GM12878 (cell line): ENCODE measurements at regions not wholly inside any gene's neighbourhood (a gene's known extent, or its start where the extent isn't known, plus 50 kb on each side); places are given as distances from the start of the nearest gene placed in this dataset.

Experiments used
- ATAC-seq: fragments of 200-7000 bp; cut with Tn5 transposase; 3 replicates; pipeline ENCODE4 v1.9.1; 2020; ENCODE audit warnings: mild to moderate bottlenecking, moderate library complexity
- BruUV-seq: library from RNA; stranded (reverse); fragments of 400-500 nt; replicated peaks from 2 replicates; lab custom pipeline; 2021; lab: Mats Ljungman, UMichigan
- CTCF ChIA-PET: fragments of 300-600 bp; sonication (Branson Sonifier 250); formaldehyde crosslinking; extraction: SDS; loops from one replicate; lab custom pipeline; 2021; ENCODE audit warnings: inconsistent platforms; lab: Yijun Ruan, JAX
- POLR2A ChIA-PET: fragments of 350-600 bp; formaldehyde crosslinking; extraction: SDS; loops from one replicate; lab custom pipeline; 2021; ENCODE audit warnings: inconsistent platforms; lab: Charles Lee
- RAD21 ChIA-PET: fragments of 300-600 bp; sonication (Branson Sonifier 250); formaldehyde crosslinking; loops from one replicate; lab custom pipeline; 2023; ENCODE audit warnings: antibody characterized with exemption; ENCODE audit not compliant: unreplicated experiment; lab: Charles Lee
- SMC1A ChIA-PET: fragments of 300-600 bp; sonication (Branson Sonifier 250); formaldehyde crosslinking; loops from one replicate; lab custom pipeline; 2023; ENCODE audit not compliant: unreplicated experiment, uncharacterized antibody; lab: Charles Lee
- DNase-seq: peaks from one replicate; pipeline ENCODE4 v3.0.0-alpha.2; 2011; ENCODE audit warnings: low read depth, low spot score
- FAIRE-seq: peaks from 3 replicates; lab custom pipeline; 2011; peaks lifted over from hg19 to GRCh38; lab: Jason Lieb, UNC
- H2AFZ ChIP-seq: 2 replicates; pipeline ENCODE4 v1.6.0; 2011; ENCODE audit warnings: low read depth, low read length, control low read depth; ENCODE audit not compliant: control insufficient read depth
- H3K27ac ChIP-seq: 2 replicates; pipeline ENCODE4 v1.5.1; 2011; ENCODE audit warnings: control low read depth; ENCODE audit not compliant: control insufficient read depth, insufficient read depth
- H3K27me3 ChIP-seq, 2 experiments: replicated peaks in 1 of 2; 2 replicates each; pipeline versions ENCODE4 v1.6.0 to v1.6.1; 2011; ENCODE audit warnings: low read length in 1 of 2; ENCODE audit not compliant: control insufficient read depth in 2 of 2, insufficient read depth in 2 of 2
- H3K36me3 ChIP-seq, 2 experiments: 2 replicates each; pipeline ENCODE4 v1.5.1; 2011; ENCODE audit warnings: low read length in 1 of 2; ENCODE audit not compliant: control insufficient read depth in 2 of 2, insufficient read depth in 2 of 2
- H3K4me1 ChIP-seq: 2 replicates; pipeline ENCODE4 v1.6.1; 2011; ENCODE audit warnings: mild to moderate bottlenecking, low read length, moderate library complexity, mixed read lengths; ENCODE audit not compliant: control insufficient read depth, insufficient read depth
- H3K4me2 ChIP-seq: 2 replicates; pipeline ENCODE4 v1.6.0; 2011; ENCODE audit warnings: control low read depth; ENCODE audit not compliant: control insufficient read depth, insufficient read depth
- H3K4me3 ChIP-seq: fragments of 200-600 bp; sonication (generic); 2 replicates; pipeline ENCODE4 v1.5.1; 2016
- H3K79me2 ChIP-seq: 2 replicates; pipeline ENCODE4 v1.6.0; 2011; ENCODE audit warnings: low read length; ENCODE audit not compliant: control insufficient read depth, insufficient read depth
- H3K9ac ChIP-seq: 2 replicates; pipeline ENCODE4 v1.8.0; 2011; ENCODE audit warnings: low read length, control low read depth, mixed read lengths; ENCODE audit not compliant: control insufficient read depth, insufficient read depth
- H3K9me3 ChIP-seq: replicated peaks from 3 replicates; pipeline ENCODE4 v1.5.1; 2011; ENCODE audit warnings: mild to moderate bottlenecking, low read length; ENCODE audit not compliant: control insufficient read depth, insufficient read depth
- H4K20me1 ChIP-seq: 2 replicates; pipeline ENCODE4 v1.6.0; 2011; ENCODE audit not compliant: control insufficient read depth, insufficient read depth
- ATF3 ChIP-seq: IDR thresholded peaks from 2 replicates; pipeline ENCODE4 v1.6.1; 2011; ENCODE audit warnings: low read depth, mild to moderate bottlenecking, low read length, moderate library complexity, borderline replicate concordance; ENCODE audit errors: extremely low read depth
- BCL11A ChIP-seq: IDR thresholded peaks from 2 replicates; pipeline ENCODE4 v1.6.1; 2011; ENCODE audit warnings: low read depth, low read length
- E4F1 ChIP-seq: fragments of 450-650 bp; IDR thresholded peaks from 2 replicates; pipeline ENCODE4 v1.6.1; 2018; ENCODE audit warnings: borderline replicate concordance, mild to moderate bottlenecking; ENCODE audit not compliant: partially characterized antibody
- EZH2 ChIP-seq: IDR thresholded peaks from 2 replicates; pipeline ENCODE4 v1.6.1; 2012; ENCODE audit warnings: low read depth, mild to moderate bottlenecking, control low read depth, inconsistent platforms, low read length, borderline replicate concordance; ENCODE audit not compliant: control insufficient read depth
- FOXM1 ChIP-seq: IDR thresholded peaks from 2 replicates; pipeline ENCODE4 v1.6.1; 2012; ENCODE audit warnings: low read depth, mild to moderate bottlenecking, inconsistent platforms, low read length, moderate library complexity
- MAX ChIP-seq: IDR thresholded peaks from 2 replicates; pipeline ENCODE4 v1.6.1; 2012; ENCODE audit warnings: low read depth, low read length, improper control_type of control experiment
- NRF1 ChIP-seq: conservative IDR thresholded peaks from 2 replicates; pipeline ENCODE4 v1.6.1; 2011; ENCODE audit warnings: mild to moderate bottlenecking, low read depth, low read length, improper control_type of control experiment
- PRDM15 ChIP-seq: fragments of 450-650 bp; formaldehyde crosslinking; IDR thresholded peaks from 2 replicates; pipeline ENCODE4 v1.4.0; 2020; ENCODE audit warnings: mild to moderate bottlenecking, moderate library complexity
- REST ChIP-seq: IDR thresholded peaks from 2 replicates; pipeline ENCODE4 v1.6.1; 2012; ENCODE audit warnings: mild to moderate bottlenecking, low read depth, low read length
- YBX1 ChIP-seq: fragments of 450-650 bp; IDR thresholded peaks from 2 replicates; pipeline ENCODE4 v1.6.1; 2016; ENCODE audit warnings: antibody characterized with exemption
- ZNF207 ChIP-seq: fragments of 450-650 bp; IDR thresholded peaks from 2 replicates; pipeline ENCODE4 v1.6.1; 2014; ENCODE audit warnings: antibody characterized with exemption, mild to moderate bottlenecking, borderline replicate concordance
- ZNF217 ChIP-seq: fragments of 450-650 bp; IDR thresholded peaks from 2 replicates; pipeline ENCODE4 v1.6.1; 2017; ENCODE audit warnings: antibody characterized with exemption, mild to moderate bottlenecking
- WGBS: methylation state at CpG from one replicate; pipeline ENCODE4 v1.1.6; 2016; ENCODE audit warnings: low lambda C conversion rate; ENCODE audit not compliant: insufficient replicate concordance, insufficient coverage; ENCODE audit errors: missing lambda C conversion rate; 5-methylcytosine and 5-hydroxymethylcytosine counted together
- in situ Hi-C: fragments of 300-500 bp; cut with MboI; formaldehyde crosslinking; loops from 9 replicates; pipeline ENCODE4 v1.14.3; 2018; ENCODE audit warnings: mixed read lengths
- intact Hi-C: fragments of 100-400 bp; cut with micrococcal nuclease; formaldehyde crosslinking; loops from one replicate; pipeline ENCODE4 v1.14.2; 2022; ENCODE audit not compliant: unreplicated experiment

GRCh38 chr12:39028382-39028781, 123.0 kb upstream of the CPNE8 start:
- ChIA-PET POLR2A (no interaction called here), RAD21 (no interaction called here), SMC1A (interaction anchor here (1.2 kb wide), 1 partner anchor 20 kb away, joined by 3 read pairs; no protein-coding TSS in a partner anchor), CTCF (no interaction called here)
- Histone ChIP-seq H3K4me3 (no peak overlapping the region), H3K4me2 (no peak overlapping the region), H3K27ac (no peak overlapping the region), H3K27me3 (no peaks in the 10 kb centered on the region), H3K79me2 (no peaks in the 10 kb centered on the region), H3K9me3 (no peaks in the 10 kb centered on the region), H3K36me3 (no peaks in the 10 kb centered on the region), H2AFZ (no peak overlapping the region), H3K4me1 (no peaks in the 10 kb centered on the region), H3K9ac (no peak overlapping the region), H4K20me1 (no peaks in the 10 kb centered on the region)
- DNase-seq (no peak), ATAC-seq (no peak), FAIRE-seq (no peak)
- TF ChIP-seq REST (no peak), EZH2 (no peak), BCL11A (no peak), E4F1 (no peak), NRF1 (no peak), MAX (no peak), PRDM15 (no peak), ZNF217 (no peak), ATF3 (no peak), FOXM1 (no peak), YBX1 (no peak), ZNF207 (no peak)
- BruUV-seq = no TSS peak
- in situ Hi-C loops (no loop called here), intact Hi-C loops (no loop called here)
- WGBS = 5% methylated on average over 1 of the region's 1 CpG
